ENCODE measurements at regions not wholly inside any gene's neighbourhood (a gene's known extent, or its start where the extent isn't known, plus 50 kb on each side); places are given as distances from the start of the nearest gene placed in this dataset.

DNA sequence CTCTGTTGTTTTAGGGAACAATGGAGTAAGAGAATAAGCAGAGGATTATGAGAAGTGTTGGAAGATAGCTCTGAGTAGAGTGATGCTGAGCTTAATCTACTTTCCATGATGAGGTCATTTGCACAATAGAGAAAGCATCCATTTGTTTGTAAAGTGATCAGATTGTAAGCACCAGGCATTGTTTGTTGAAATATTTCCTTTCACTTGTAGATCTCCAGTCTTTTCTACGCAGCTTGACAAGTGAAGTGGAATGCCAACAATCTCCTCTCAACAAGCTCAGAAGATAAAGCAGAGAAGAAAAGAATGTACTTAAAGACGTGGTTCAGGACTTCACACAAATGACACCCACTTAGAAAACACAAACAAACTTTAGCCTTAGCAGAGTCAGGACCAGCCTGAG is 80.1 kb upstream of the MARCKS start:
- 38% methylated on average over 2 of the region's 2 CpGs for WGBS (ENCODE audit: missing lambda C conversion rate)
- CTCF ChIA-PET: interaction anchor here (0.5 kb wide), 1 partner anchor 604 kb away, joined by 3 read pairs; no protein-coding TSS in a partner anchor
- POLR2A ChIA-PET: no interaction called here
- Histone ChIP-seq H3K4me3 (no peak overlapping the region), H3K9me3 (no peaks in the 10 kb centered on the region), H3K4me1 (peaks cover 6% of the 10 kb centered on the region; the same call in 2 of the 3 replicates), H3K27ac (no peak overlapping the region), H3K4me2 (no peak overlapping the region)
- DNase-seq (ENCODE audit: low read depth in 1 of 2, low spot score in 1 of 2) (no peak), FAIRE-seq (no peak), ATAC-seq (no peak)
- TF ChIP-seq CBX2 (IDR thresholded peaks at IDR 0.05; ENCODE audit: borderline replicate concordance, low read depth) (no peak), HEYL (CRISPR knock-in tag; IDR thresholded peaks at IDR 0.05) (no peak), GATA3 (IDR thresholded peaks at IDR 0.05; ENCODE audit: borderline replicate concordance) (no peak), FOSB (CRISPR knock-in tag; IDR thresholded peaks at IDR 0.05) (no peak)
- TF ChIP-seq, protein P1, sequence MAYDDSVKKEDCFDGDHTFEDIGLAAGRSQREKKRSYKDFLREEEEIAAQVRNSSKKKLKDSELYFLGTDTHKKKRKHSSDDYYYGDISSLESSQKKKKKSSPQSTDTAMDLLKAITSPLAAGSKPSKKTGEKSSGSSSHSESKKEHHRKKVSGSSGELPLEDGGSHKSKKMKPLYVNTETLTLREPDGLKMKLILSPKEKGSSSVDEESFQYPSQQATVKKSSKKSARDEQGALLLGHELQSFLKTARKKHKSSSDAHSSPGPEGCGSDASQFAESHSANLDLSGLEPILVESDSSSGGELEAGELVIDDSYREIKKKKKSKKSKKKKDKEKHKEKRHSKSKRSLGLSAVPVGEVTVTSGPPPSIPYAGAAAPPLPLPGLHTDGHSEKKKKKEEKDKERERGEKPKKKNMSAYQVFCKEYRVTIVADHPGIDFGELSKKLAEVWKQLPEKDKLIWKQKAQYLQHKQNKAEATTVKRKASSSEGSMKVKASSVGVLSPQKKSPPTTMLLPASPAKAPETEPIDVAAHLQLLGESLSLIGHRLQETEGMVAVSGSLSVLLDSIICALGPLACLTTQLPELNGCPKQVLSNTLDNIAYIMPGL (CRISPR knock-in tag; IDR thresholded peaks at IDR 0.05; ENCODE audit: borderline replicate concordance): no peak

DNA sequence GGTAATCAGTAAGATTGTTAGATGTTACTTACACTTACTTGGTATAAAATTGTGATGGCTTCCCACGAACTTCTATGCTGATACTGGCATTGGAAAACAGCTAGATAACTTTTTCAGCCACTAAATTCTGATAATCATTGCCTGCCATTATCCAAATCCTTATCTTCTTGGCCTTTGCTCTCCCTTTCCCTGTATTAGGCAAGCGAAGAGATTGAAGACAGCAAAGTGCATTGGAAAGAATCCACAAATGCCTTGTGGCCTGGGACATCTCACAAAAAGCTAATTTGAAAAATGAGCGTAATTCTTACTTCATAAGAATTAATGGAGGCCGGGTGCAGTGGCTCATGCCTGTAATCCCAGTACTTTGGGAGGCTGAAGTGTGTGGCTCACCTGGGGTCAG is 79.5 kb upstream of the MARCKS start:
- ChIA-PET CTCF (interaction anchor here (1.1 kb wide), 1 partner anchor 14 kb away, joined by 4 read pairs; no protein-coding TSS in a partner anchor), POLR2A (no interaction called here)
- no peak for FAIRE-seq
- no peak for ATAC-seq
- Histone ChIP-seq H3K4me1 (peaks cover 6% of the 10 kb centered on the region; the same call in 2 of the 3 replicates), H3K27ac (no peak overlapping the region), H3K4me3 (no peak overlapping the region), H3K4me2 (no peak overlapping the region), H3K9me3 (no peaks in the 10 kb centered on the region)
- WGBS (ENCODE audit: missing lambda C conversion rate): 69% methylated on average over 4 of the region's 4 CpGs
- no peak for TF ChIP-seq RNF2 (IDR thresholded peaks at IDR 0.05; ENCODE audit: borderline replicate concordance, low read depth)
- TF ChIP-seq EP300 (IDR thresholded peaks at IDR 0.05): no peak
- TF ChIP-seq FOXS1 (CRISPR knock-in tag; IDR thresholded peaks at IDR 0.05): no peak
- TF ChIP-seq, protein P2, sequence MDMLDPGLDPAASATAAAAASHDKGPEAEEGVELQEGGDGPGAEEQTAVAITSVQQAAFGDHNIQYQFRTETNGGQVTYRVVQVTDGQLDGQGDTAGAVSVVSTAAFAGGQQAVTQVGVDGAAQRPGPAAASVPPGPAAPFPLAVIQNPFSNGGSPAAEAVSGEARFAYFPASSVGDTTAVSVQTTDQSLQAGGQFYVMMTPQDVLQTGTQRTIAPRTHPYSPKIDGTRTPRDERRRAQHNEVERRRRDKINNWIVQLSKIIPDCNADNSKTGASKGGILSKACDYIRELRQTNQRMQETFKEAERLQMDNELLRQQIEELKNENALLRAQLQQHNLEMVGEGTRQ (IDR thresholded peaks at IDR 0.05): no peak
- TF ChIP-seq, protein P3, sequence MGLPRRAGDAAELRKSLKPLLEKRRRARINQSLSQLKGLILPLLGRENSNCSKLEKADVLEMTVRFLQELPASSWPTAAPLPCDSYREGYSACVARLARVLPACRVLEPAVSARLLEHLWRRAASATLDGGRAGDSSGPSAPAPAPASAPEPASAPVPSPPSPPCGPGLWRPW (IDR thresholded peaks at IDR 0.05): no peak
- TF ChIP-seq CBX2 (IDR thresholded peaks at IDR 0.05; ENCODE audit: borderline replicate concordance, low read depth): no peak
- TF ChIP-seq, protein P4, sequence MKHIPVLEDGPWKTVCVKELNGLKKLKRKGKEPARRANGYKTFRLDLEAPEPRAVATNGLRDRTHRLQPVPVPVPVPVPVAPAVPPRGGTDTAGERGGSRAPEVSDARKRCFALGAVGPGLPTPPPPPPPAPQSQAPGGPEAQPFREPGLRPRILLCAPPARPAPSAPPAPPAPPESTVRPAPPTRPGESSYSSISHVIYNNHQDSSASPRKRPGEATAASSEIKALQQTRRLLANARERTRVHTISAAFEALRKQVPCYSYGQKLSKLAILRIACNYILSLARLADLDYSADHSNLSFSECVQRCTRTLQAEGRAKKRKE (CRISPR knock-in tag; IDR thresholded peaks at IDR 0.05; ENCODE audit: low read depth): no peak
- no peak for TF ChIP-seq TFCP2L1 (CRISPR knock-in tag; IDR thresholded peaks at IDR 0.05)
- TF ChIP-seq RCOR1 (IDR thresholded peaks at IDR 0.05; ENCODE audit: low read depth, low read length): no peak
- TF ChIP-seq KDM5A (IDR thresholded peaks at IDR 0.05): no peak
- no peak for TF ChIP-seq NR3C1 (IDR thresholded peaks at IDR 0.05)
- no peak for TF ChIP-seq TP53 (CRISPR knock-in tag; IDR thresholded peaks at IDR 0.05)
- no peak for TF ChIP-seq CBX8 (IDR thresholded peaks at IDR 0.05)
- TF ChIP-seq ESRRA (IDR thresholded peaks at IDR 0.05; ENCODE audit: borderline replicate concordance, low read length): no peak
- no peak for TF ChIP-seq MAZ (IDR thresholded peaks at IDR 0.05; ENCODE audit: borderline replicate concordance, low read depth, low read length)
- TF ChIP-seq POLR2A (IDR thresholded peaks at IDR 0.05; ENCODE audit: low read length): no peak
- DNase-seq (ENCODE audit: low read depth in 1 of 2, low spot score in 1 of 2): no peak

DNA sequence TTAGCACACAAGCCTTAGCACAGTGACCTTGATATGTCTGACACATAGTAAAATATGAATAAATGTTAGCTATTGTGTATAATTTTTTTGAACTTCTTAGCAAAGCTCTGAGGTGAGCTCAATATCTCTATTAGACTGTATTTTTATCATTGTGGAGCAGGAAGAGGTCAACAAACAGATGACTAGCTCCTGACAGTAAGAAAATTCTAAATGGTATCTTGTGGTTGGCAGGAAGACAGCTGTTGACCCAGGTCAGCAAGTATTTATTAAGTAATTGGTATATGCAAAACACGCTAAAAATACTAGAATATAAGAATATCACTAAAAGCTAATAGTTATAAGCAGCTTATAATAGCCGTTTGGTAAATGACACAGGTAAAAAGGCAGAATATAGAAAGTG is 77.5 kb upstream of the MARCKS start:
- no peak overlapping the region for H3K27ac ChIP-seq
- FAIRE-seq: no peak
- ChIA-PET CTCF (interaction anchor here (1.0 kb wide), 1 partner anchor 58 kb away, joined by 3 read pairs; no protein-coding TSS in a partner anchor), POLR2A (no interaction called here)
- no peak for DNase-seq (ENCODE audit: low read depth in 1 of 2, low spot score in 1 of 2)
- no peaks in the 10 kb centered on the region for H3K9me3 ChIP-seq
- H3K4me3 ChIP-seq: no peak overlapping the region
- no peak for ATAC-seq
- WGBS (ENCODE audit: missing lambda C conversion rate): 70% methylated on average over 2 of the region's 2 CpGs
- no peak overlapping the region for H3K4me2 ChIP-seq
- H3K4me1 ChIP-seq: no peaks in the 10 kb centered on the region; the same call in 1 of the 3 replicates
- TF ChIP-seq TP53 (CRISPR knock-in tag; IDR thresholded peaks at IDR 0.05) (no peak), ESRRA (IDR thresholded peaks at IDR 0.05; ENCODE audit: borderline replicate concordance, low read length) (no peak), CBX8 (IDR thresholded peaks at IDR 0.05) (no peak), CBX2 (IDR thresholded peaks at IDR 0.05; ENCODE audit: borderline replicate concordance, low read depth) (no peak), KDM1A (IDR thresholded peaks at IDR 0.05; ENCODE audit: low read depth) (no peak), BHLHE40 (IDR thresholded peaks at IDR 0.05; ENCODE audit: low read depth, low read length) (no peak), ZNF302 (CRISPR knock-in tag; IDR thresholded peaks at IDR 0.05) (no peak), HDAC2 (IDR thresholded peaks at IDR 0.05) (no peak), ZFP36 (IDR thresholded peaks at IDR 0.05; ENCODE audit: borderline replicate concordance, partially characterized antibody) (no peak), HEYL (CRISPR knock-in tag; IDR thresholded peaks at IDR 0.05) (no peak), HOXA7 (CRISPR knock-in tag; IDR thresholded peaks at IDR 0.05) (no peak), FOSB (CRISPR knock-in tag; IDR thresholded peaks at IDR 0.05) (no peak), RCOR1 (IDR thresholded peaks at IDR 0.05; ENCODE audit: low read depth, low read length) (no peak), EHF (CRISPR knock-in tag; IDR thresholded peaks at IDR 0.05) (no peak)
- TF ChIP-seq, protein P3 (IDR thresholded peaks at IDR 0.05): no peak
- TF ChIP-seq, protein P5, sequence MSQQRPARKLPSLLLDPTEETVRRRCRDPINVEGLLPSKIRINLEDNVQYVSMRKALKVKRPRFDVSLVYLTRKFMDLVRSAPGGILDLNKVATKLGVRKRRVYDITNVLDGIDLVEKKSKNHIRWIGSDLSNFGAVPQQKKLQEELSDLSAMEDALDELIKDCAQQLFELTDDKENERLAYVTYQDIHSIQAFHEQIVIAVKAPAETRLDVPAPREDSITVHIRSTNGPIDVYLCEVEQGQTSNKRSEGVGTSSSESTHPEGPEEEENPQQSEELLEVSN (IDR thresholded peaks at IDR 0.05; ENCODE audit: borderline replicate concordance, low read depth): no peak
- TF ChIP-seq, protein P6, sequence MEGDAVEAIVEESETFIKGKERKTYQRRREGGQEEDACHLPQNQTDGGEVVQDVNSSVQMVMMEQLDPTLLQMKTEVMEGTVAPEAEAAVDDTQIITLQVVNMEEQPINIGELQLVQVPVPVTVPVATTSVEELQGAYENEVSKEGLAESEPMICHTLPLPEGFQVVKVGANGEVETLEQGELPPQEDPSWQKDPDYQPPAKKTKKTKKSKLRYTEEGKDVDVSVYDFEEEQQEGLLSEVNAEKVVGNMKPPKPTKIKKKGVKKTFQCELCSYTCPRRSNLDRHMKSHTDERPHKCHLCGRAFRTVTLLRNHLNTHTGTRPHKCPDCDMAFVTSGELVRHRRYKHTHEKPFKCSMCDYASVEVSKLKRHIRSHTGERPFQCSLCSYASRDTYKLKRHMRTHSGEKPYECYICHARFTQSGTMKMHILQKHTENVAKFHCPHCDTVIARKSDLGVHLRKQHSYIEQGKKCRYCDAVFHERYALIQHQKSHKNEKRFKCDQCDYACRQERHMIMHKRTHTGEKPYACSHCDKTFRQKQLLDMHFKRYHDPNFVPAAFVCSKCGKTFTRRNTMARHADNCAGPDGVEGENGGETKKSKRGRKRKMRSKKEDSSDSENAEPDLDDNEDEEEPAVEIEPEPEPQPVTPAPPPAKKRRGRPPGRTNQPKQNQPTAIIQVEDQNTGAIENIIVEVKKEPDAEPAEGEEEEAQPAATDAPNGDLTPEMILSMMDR (IDR thresholded peaks at IDR 0.05): no peak

Data from A549 (cell line).